Neural crest cell (in vitro differentiated cells): ENCODE measurements at regions not wholly inside any gene's neighbourhood (a gene's known extent, or its start where the extent isn't known, plus 50 kb on each side); places are given as distances from the start of the nearest gene placed in this dataset.

Experiments used
- DNase-seq: peaks from one replicate; pipeline ENCODE4 v3.0.0; 2021; ENCODE audit warnings: low read depth, mixed read lengths, low spot score
- H3K27ac Mint-ChIP-seq: one replicate; pipeline ENCODE4 v1.8.0; 2021; ENCODE audit warnings: mild to moderate bottlenecking, mixed read lengths; ENCODE audit not compliant: unreplicated experiment
- H3K27me3 Mint-ChIP-seq: 2 replicates; pipeline ENCODE4 v1.8.0; 2021; ENCODE audit warnings: low read depth, mild to moderate bottlenecking, mixed read lengths
- H3K36me3 Mint-ChIP-seq: 2 replicates; pipeline ENCODE4 v1.8.0; 2021; ENCODE audit warnings: low read depth, mild to moderate bottlenecking, mixed read lengths
- H3K4me1 Mint-ChIP-seq: 2 replicates; pipeline ENCODE4 v1.8.0; 2021; ENCODE audit warnings: mixed read lengths
- H3K4me3 Mint-ChIP-seq: one replicate; pipeline ENCODE4 v1.8.0; 2021; ENCODE audit warnings: mild to moderate bottlenecking, mixed read lengths
- H3K9me3 Mint-ChIP-seq: 2 replicates; pipeline ENCODE4 v1.8.0; 2021; ENCODE audit warnings: mixed read lengths
- CTCF ChIP-seq: fragments of 200-600 bp; sonication (generic); conservative IDR thresholded peaks from 2 replicates; pipeline ENCODE4 v1.5.0; 2021; ENCODE audit warnings: antibody characterized with exemption, mild to moderate bottlenecking

GRCh38 chr1:29779146-29779545, 542.8 kb downstream of the PTPRU start:
- H3K27me3 Mint-ChIP-seq, result peaks cover 46% of the 10 kb centered on the region
- peaks cover 4% of the 10 kb centered on the region for H3K9me3 Mint-ChIP-seq
- no peak overlapping the region for H3K27ac Mint-ChIP-seq
- DNase-seq, result no peak
- H3K4me1 Mint-ChIP-seq, result no peaks in the 10 kb centered on the region
- no peak overlapping the region for H3K4me3 Mint-ChIP-seq
- H3K36me3 Mint-ChIP-seq, result no peaks in the 10 kb centered on the region
- TF ChIP-seq CTCF, result no peak

- Mint-ChIP-seq H3K4me3 (no peak overlapping the region), H3K4me1 (no peaks in the 10 kb centered on the region), H3K36me3 (no peaks in the 10 kb centered on the region), H3K27ac (no peak overlapping the region), H3K27me3 (peaks cover 51% of the 10 kb centered on the region), H3K9me3 (peaks cover 4% of the 10 kb centered on the region)
- TF ChIP-seq CTCF, result no peak
- DNase-seq, result no peak
Observed at GRCh38 chr1:29777522-29777921, 541.2 kb downstream of the PTPRU start.

DNA sequence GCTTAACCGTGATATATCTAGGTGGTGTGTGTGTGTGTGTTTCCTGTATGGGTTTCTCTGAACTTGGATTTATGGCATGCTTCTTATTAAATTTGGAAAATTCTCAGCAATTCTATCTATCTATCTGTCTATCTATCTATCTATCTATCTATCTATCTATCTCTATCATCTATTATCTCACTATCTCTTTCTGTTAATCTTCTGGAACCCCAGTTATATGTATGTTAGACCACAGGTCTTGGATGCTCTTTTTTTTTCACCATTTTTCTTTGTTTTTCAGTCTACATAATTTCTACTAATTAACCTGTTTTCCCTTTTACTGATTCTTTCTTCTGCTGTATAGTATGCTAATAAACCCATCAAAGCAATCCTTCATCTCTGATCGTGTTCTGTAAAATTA, 538.0 kb downstream of the PTPRU start:
- H3K27ac Mint-ChIP-seq, result no peak overlapping the region
- H3K4me3 Mint-ChIP-seq, result no peak overlapping the region
- DNase-seq, result no peak
- TF ChIP-seq CTCF, result no peak
- H3K4me1 Mint-ChIP-seq, result no peaks in the 10 kb centered on the region
- peaks cover 4% of the 10 kb centered on the region for H3K9me3 Mint-ChIP-seq
- H3K27me3 Mint-ChIP-seq, result peaks cover 39% of the 10 kb centered on the region
- no peaks in the 10 kb centered on the region for H3K36me3 Mint-ChIP-seq

DNA sequence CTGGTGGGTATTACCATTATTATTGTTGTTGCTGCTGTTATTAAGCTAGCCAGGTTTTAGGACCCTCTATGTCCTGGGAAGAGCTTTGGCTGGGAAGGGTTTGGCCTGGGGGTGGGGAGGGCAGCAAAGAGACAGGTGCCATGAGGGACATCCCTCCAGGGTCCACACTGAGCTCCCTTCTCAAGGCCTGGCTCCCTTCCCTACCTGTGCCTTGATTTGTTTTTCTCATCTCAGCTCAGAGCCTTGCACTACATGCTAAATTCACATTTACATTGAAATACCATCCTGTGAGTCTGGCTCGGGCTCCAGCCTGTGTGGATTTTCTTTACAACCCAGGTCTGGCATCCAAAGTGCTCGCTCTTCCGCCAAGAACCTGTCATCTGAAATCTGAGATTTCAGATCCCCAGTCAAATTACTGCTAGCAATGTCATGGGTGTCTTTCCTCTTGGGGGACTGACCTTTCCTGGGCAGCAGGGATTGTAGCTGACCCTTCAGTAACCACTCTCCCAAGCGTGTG, 536.3 kb downstream of the PTPRU start:
- Mint-ChIP-seq H3K4me1 (no peaks in the 10 kb centered on the region), H3K4me3 (no peak overlapping the region)

DNA sequence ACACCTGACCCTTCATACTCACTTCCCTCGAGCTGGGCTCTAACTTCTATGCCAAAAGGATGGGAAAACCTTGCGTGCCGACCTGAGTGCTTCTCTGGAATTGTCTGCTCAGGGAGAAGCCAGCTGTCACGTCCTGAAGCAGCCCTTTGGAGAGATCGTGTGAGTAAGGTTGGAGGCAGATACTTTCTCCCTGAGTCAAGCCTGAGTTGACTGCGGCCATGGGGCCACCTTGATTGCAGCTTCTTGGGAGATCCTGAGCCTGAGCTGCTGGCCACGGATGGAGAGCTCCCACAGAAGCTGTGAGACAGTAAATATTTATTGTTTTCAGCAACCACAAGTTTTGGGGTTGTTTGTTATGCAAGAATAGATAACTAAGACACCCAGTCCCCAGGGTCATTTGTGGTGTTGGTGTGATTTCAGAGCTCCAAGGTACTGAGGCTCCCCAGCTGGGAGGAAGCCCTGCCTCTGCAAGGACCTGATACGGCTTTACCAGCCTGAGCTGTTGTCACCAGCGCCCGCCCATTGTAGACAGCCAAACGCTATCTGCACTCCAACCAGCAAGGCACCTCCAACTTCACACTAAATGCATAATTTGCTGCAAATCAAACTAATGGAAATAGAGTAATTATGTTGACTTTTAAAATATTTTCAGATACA, 531.6 kb downstream of the PTPRU start:
- Mint-ChIP-seq H3K27ac (no peak overlapping the region), H3K4me3 (no peak overlapping the region), H3K9me3 (no peaks in the 10 kb centered on the region), H3K4me1 (no peaks in the 10 kb centered on the region), H3K27me3 (peaks cover 63% of the 10 kb centered on the region), H3K36me3 (no peaks in the 10 kb centered on the region)
- no peak for TF ChIP-seq CTCF
- DNase-seq, result no peak

More for the DNA sequence above, 536.3 kb downstream of the PTPRU start:
- peaks cover 4% of the 10 kb centered on the region for H3K9me3 Mint-ChIP-seq
- DNase-seq, result no peak
- no peaks in the 10 kb centered on the region for H3K36me3 Mint-ChIP-seq
- peaks cover 36% of the 10 kb centered on the region for H3K27me3 Mint-ChIP-seq
- H3K27ac Mint-ChIP-seq, result no peak overlapping the region
- TF ChIP-seq CTCF, result no peak
